GM20000 (cell line): ENCODE measurements at regions not wholly inside any gene's neighbourhood (a gene's known extent, or its start where the extent isn't known, plus 50 kb on each side); places are given as distances from the start of the nearest gene placed in this dataset.

ENCODE experiments used
- DNase-seq: peaks from one replicate; pipeline ENCODE4 v3.0.0; 2012; ENCODE audit warnings: low spot score
- TF ChIP-seq, protein P1 (sequence below): IDR thresholded peaks from 2 replicates; pipeline ENCODE4 v1.5.1; 2012; ENCODE audit warnings: mild to moderate bottlenecking, control low read depth; ENCODE audit errors: extremely low read depth, missing control alignments

DNA sequence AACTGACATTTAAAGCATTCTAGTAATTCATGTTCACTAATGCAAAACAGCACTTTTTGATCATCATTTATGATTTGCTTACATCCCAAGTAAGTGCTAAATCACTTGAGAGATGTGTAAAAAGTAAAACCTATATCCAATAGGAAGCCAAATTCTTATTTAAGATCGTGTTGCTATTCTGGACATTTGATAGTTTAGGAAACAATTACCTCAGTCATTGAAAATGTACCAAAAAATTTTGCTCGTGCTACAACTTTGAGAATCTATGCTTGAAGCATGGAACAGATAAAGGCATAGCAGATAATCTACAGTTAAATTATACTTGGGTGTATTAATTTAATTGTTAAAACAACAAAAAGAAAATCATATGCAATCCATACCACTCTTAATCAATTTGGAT, 571.6 kb upstream of the NR2F2 start:
- TF ChIP-seq, protein P1, sequence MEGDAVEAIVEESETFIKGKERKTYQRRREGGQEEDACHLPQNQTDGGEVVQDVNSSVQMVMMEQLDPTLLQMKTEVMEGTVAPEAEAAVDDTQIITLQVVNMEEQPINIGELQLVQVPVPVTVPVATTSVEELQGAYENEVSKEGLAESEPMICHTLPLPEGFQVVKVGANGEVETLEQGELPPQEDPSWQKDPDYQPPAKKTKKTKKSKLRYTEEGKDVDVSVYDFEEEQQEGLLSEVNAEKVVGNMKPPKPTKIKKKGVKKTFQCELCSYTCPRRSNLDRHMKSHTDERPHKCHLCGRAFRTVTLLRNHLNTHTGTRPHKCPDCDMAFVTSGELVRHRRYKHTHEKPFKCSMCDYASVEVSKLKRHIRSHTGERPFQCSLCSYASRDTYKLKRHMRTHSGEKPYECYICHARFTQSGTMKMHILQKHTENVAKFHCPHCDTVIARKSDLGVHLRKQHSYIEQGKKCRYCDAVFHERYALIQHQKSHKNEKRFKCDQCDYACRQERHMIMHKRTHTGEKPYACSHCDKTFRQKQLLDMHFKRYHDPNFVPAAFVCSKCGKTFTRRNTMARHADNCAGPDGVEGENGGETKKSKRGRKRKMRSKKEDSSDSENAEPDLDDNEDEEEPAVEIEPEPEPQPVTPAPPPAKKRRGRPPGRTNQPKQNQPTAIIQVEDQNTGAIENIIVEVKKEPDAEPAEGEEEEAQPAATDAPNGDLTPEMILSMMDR = no peak
- DNase-seq = no peak

DNA sequence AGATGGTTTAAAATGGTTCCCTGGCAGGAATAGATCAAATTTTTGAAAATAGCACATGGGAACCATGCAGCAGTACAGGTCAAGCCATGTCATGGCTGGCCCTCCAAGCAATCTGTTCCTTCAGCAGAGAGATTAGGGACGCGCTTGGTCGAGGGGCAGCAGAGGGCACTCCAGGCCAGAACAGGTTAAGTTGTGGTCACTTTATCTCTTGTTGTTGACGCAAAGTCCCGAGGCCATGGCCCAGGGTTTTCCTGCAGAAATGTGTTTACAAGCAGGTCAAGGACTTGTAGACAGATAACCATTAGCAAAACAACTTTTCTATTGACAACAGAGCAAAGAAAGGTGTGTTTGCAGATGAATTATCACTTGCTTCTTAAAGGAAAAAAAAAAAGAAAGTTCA, 570.0 kb upstream of the NR2F2 start:
- no peak for DNase-seq
- TF ChIP-seq, protein P1 = no peak

DNA sequence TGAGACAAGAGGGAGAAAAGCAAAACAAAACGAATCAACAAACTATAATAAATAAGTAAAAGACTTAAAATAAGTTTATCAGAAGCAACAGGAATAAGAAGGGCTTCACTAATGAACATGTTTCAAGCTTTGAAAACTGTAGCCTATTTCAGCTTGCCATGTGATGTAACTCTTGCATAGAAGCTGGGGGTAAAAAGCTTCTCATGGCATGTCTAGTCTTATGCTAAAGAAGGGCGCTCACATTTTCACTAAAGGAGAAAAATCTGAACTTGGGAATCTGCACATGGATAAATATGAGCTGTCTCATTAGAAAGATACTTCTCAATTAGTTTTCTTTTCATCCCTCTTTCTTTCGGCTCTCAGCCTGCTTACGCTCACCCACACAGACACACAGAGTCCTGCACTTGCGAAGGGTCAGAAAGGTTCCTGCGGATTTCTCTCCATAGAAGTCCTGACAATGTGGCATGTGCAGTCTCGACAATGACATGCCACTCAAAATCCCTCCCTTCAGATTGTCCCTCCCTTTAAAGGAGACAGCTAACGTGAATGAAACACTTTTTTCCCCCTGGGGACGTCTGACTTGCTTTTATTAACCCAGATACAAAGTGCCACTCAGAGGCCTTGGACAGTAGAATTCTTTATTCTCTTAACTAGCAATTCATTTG, 568.9 kb upstream of the NR2F2 start:
- DNase-seq = no peak

DNA sequence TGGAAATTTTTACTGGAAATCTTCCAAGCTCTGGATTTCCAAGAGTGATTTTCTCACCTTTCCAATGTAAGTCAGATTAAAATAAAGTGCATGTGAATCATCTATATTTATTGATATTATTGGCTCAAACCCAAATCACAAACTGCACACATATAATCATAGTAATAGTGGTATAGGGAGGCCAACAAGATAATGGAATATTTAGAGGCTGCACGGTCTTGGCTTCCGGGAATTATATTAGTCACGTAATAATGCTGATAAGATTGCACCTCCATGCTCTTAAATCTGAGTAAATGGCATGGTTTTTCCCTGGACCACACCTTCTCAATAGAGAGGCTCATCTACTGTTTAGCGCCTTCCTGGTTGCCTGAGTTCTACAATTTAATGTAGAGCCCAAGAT, 567.1 kb upstream of the NR2F2 start:
- DNase-seq = no peak
- TF ChIP-seq, protein P1 = no peak

More for the DNA sequence above, 568.9 kb upstream of the NR2F2 start:
- TF ChIP-seq, protein P1 = no peak

DNA sequence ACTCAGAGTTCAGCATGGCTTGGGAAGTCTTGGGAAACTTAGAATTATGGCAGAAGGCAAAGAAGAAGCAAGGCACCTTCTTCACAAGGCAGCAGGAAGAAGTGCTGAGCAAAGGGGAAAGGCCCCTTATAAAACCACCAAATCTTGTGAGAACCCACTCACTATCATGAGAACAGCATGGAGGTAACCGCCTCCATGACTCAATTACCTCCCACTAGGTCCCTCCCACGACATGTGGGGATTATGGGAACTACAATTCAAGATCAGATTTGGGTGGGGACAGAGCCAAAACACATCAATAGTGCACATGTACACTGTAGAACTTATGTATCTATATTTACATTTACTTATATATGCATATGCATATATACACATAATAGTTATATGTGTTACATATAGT, 565.3 kb upstream of the NR2F2 start:
- no peak for DNase-seq

DNA sequence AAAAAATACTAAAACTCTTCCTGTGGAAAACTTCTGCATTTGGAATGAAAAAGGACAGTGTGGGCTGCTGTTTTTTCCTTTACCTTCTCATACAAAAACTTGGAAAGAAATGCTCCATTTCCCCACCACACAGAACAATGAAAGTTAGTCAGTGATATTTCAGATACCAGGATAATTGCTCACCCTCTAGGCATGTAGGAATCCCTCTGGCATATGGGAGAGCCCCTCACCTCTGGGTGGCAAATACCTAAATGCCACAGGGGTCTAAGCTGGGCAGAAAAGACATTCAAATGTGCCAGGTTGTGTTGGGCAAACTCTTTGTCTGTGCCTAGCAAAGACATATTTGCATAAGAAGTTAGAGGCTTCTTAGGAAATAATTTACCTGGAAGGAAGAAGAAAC, 560.3 kb upstream of the NR2F2 start:
- TF ChIP-seq, protein P1 = no peak
- no peak for DNase-seq

More for the DNA sequence above, 565.3 kb upstream of the NR2F2 start:
- TF ChIP-seq, protein P1 = no peak

DNA sequence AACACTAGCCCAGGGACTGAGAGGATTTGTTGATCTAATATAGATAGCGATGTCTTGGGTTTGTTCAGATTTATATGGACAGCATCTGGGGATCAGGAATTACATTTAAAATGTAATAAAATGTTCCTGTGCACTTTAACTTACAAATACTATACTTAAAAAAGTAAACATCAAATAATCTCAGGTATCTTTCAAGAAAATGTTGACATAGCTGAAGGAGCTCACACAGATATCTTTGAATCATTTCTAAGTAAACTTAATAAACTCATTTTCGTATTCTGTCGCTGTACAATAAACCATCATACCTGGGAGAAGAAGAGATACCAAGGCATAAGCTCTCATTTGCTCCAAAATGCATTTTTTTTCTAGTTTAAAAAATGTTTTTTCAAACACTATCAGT, 557.5 kb upstream of the NR2F2 start:
- TF ChIP-seq, protein P1 = no peak
- DNase-seq = no peak
